ENCODE measurements at regions not wholly inside any gene's neighbourhood (a gene's known extent, or its start where the extent isn't known, plus 50 kb on each side); places are given as distances from the start of the nearest gene placed in this dataset.
A peak's percentile ranks its signal among the peaks of the same experiment; 100 is the strongest.

DNA sequence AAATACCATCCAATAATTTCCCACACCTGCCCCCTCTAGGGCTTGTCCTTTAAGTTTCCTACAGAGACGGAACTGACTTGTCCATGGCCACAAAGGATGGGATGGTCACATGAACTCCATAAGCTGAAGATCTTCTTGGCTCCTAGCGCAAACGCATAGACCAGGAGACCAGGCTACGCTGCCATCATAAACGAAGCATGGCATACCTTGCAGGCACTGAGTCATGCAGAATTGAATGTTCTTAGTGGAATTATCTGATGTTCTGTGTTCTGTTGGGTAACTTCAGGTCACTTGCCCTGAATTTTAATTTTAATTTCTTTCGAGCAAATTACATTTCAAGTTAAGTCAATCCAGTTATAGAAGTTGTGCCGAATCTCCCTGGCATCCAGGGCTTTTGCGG, 96.4 kb upstream of the STARD13 start:
- H3K27ac Mint-ChIP-seq: no peak overlapping the region
- H3K4me1 Mint-ChIP-seq: no peaks in the 10 kb centered on the region
- POLR2A ChIA-PET (ENCODE audit: partially characterized antibody): no interaction called here
- CTCF ChIA-PET (ENCODE audit: partially characterized antibody): no interaction called here
- no peaks in the 10 kb centered on the region for H3K9me3 ChIP-seq (ENCODE audit: control insufficient read depth in 1 of 2, low read length in 2 of 2)
- DNase-seq: no peak
- H3K27me3 ChIP-seq (ENCODE audit: insufficient read depth, low read length): no peaks in the 10 kb centered on the region
- no peak overlapping the region for H3K4me3 Mint-ChIP-seq
- H3K4me1 ChIP-seq (ENCODE audit: insufficient read depth, low read length): no peaks in the 10 kb centered on the region
- intact Hi-C loops (cut with micrococcal nuclease): no loop called here
- no peaks in the 10 kb centered on the region for H3K36me3 ChIP-seq (ENCODE audit: insufficient read depth, low read length)
- no peaks in the 10 kb centered on the region for H3K9me3 Mint-ChIP-seq
- H3K27me3 Mint-ChIP-seq: peaks cover 1 to 3% of the 10 kb centered on the region in 2 donors
- H3K27ac ChIP-seq (ENCODE audit: low read depth, low read length): no peak overlapping the region
- H3K4me3 ChIP-seq (ENCODE audit: low read length in 2 of 2): no peak overlapping the region
- no peaks in the 10 kb centered on the region for H3K36me3 Mint-ChIP-seq

DNA sequence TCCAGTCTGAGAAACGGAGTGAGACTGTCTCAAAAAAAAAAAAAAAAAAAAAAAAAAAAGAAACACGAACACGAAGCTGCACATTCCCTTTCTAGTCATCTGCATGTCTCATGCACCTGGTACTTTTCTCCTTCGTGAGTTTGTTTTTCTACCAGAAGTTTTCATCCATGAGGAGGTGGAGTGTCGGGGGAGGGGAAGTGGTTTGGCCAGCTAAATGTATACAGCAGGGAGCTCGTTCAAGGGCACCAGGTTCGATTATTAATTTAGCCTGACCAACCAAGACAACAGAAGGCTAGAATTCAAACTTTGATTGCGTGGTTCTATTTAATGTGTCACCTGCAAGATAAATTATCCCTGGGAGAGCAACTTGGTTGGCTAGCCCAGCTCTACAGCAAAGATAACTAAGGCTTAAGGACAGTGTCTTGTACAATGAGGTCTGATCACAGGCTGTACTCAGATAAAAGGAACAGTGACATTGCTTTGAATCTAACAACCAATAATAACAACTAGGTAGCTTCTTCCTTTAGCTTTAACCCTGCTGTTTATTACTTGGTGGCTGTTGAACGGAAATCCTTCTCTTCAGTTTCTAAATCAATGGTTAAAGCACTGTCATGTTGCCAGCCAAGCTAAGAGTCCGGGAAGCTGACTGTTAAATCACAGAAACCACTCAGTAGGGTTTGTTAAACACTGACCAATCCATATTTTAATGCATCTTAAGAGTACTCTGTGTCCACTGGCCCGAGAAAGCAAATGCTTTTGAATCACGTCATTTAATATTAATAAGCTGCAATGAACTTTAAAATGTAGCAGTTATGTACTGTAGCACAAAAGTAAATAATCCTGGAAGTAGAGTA, 98.4 kb upstream of the STARD13 start:
- Mint-ChIP-seq H3K36me3 (no peaks in the 10 kb centered on the region), H3K27ac (no peak overlapping the region), H3K4me3 (peak overlapping the region in 1 of 8 donors; percentile 31), H3K27me3 (peaks cover 0 to 1% of the 10 kb centered on the region in 2 donors), H3K4me1 (no peaks in the 10 kb centered on the region), H3K9me3 (no peaks in the 10 kb centered on the region)
- Histone ChIP-seq H3K4me3 (ENCODE audit: low read length in 2 of 2) (no peak overlapping the region), H3K36me3 (ENCODE audit: insufficient read depth, low read length) (no peaks in the 10 kb centered on the region), H3K27ac (ENCODE audit: low read depth, low read length) (no peak overlapping the region), H3K9me3 (ENCODE audit: control insufficient read depth in 1 of 2, low read length in 2 of 2) (no peaks in the 10 kb centered on the region), H3K4me1 (ENCODE audit: insufficient read depth, low read length) (no peaks in the 10 kb centered on the region), H3K27me3 (ENCODE audit: insufficient read depth, low read length) (no peaks in the 10 kb centered on the region)
- intact Hi-C loops (cut with micrococcal nuclease): no loop called here
- POLR2A ChIA-PET (ENCODE audit: partially characterized antibody): no interaction called here
- CTCF ChIA-PET (ENCODE audit: partially characterized antibody): no interaction called here
- DNase-seq: no peak

GRCh38 chr13:33388286-33388998, 102.9 kb upstream of the STARD13 start:
- Histone ChIP-seq H3K4me3 (ENCODE audit: low read length in 2 of 2) (no peak overlapping the region), H3K9me3 (ENCODE audit: control insufficient read depth in 1 of 2, low read length in 2 of 2) (no peaks in the 10 kb centered on the region), H3K36me3 (ENCODE audit: insufficient read depth, low read length) (no peaks in the 10 kb centered on the region), H3K27me3 (ENCODE audit: insufficient read depth, low read length) (no peaks in the 10 kb centered on the region), H3K4me1 (ENCODE audit: insufficient read depth, low read length) (no peaks in the 10 kb centered on the region), H3K27ac (ENCODE audit: low read depth, low read length) (no peak overlapping the region)
- no peak overlapping the region for H3K27ac Mint-ChIP-seq
- H3K4me1 Mint-ChIP-seq: no peaks in the 10 kb centered on the region
- H3K36me3 Mint-ChIP-seq: no peaks in the 10 kb centered on the region
- no peak overlapping the region for H3K4me3 Mint-ChIP-seq
- no peak for DNase-seq
- POLR2A ChIA-PET (ENCODE audit: partially characterized antibody): no interaction called here
- H3K9me3 Mint-ChIP-seq: no peaks in the 10 kb centered on the region
- CTCF ChIA-PET (ENCODE audit: partially characterized antibody): no interaction called here
- intact Hi-C loops (cut with micrococcal nuclease): no loop called here
- peaks cover 0 to 4% of the 10 kb centered on the region in 2 donors for H3K27me3 Mint-ChIP-seq

- no peaks in the 10 kb centered on the region for H3K36me3 Mint-ChIP-seq
- CTCF ChIA-PET (ENCODE audit: partially characterized antibody): no interaction called here
- H3K4me1 Mint-ChIP-seq: no peaks in the 10 kb centered on the region
- peaks cover 3 to 8% of the 10 kb centered on the region in 2 donors for H3K27me3 Mint-ChIP-seq
- H3K4me3 Mint-ChIP-seq: no peak overlapping the region
- H3K9me3 Mint-ChIP-seq: peaks cover 0 to 11% (median 2%) of the 10 kb centered on the region in 8 donors
- no peaks in the 10 kb centered on the region for H3K4me1 ChIP-seq (ENCODE audit: insufficient read depth, low read length)
- no peak for DNase-seq
- H3K27me3 ChIP-seq (ENCODE audit: insufficient read depth, low read length): no peaks in the 10 kb centered on the region
- no peak overlapping the region for H3K27ac Mint-ChIP-seq
- no peaks in the 10 kb centered on the region for H3K9me3 ChIP-seq (ENCODE audit: control insufficient read depth in 1 of 2, low read length in 2 of 2)
- no peak overlapping the region for H3K4me3 ChIP-seq (ENCODE audit: low read length in 2 of 2)
- H3K27ac ChIP-seq (ENCODE audit: low read depth, low read length): no peak overlapping the region
- H3K36me3 ChIP-seq (ENCODE audit: insufficient read depth, low read length): no peaks in the 10 kb centered on the region
- intact Hi-C loops (cut with micrococcal nuclease): no loop called here
- POLR2A ChIA-PET (ENCODE audit: partially characterized antibody): no interaction called here
These were observed 107.3 kb upstream of the STARD13 start for GRCh38 chr13:33392794-33393405.

DNA sequence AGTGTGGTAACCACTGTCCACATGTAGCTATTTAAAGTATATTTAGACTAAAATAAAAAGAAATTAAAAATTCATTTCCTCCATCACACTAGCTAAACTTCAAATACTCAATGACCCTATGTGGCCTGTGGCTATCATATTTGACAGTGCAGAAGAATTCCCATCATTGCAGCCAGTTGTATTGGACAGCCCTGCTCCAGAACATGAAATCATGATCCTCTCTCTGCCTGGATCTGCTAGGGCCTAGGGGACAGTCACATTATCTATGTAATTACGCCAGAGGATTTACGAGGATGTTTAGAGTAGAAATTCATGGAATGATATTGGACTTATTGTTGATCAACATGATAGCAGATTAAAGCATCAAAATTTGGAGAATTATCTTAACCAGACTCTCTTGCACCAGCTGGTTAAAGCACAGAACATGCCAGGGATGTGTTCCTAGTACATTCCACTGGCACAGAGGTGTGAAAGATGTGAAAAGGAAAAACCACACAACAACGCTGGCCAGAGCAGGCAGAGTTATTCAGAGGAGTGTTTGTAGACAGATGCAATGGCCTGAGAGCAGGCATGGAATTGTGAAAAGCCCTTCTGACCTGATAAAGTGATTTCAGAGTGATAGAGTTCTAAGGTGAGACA, 108.9 kb upstream of the STARD13 start:
- no peaks in the 10 kb centered on the region for H3K4me1 ChIP-seq (ENCODE audit: insufficient read depth, low read length)
- DNase-seq: no peak
- H3K9me3 Mint-ChIP-seq: peaks cover 0 to 11% (median 2%) of the 10 kb centered on the region in 8 donors
- H3K4me3 ChIP-seq (ENCODE audit: low read length in 2 of 2): no peak overlapping the region
- ChIA-PET CTCF (ENCODE audit: partially characterized antibody) (no interaction called here), POLR2A (ENCODE audit: partially characterized antibody) (no interaction called here)
- peaks cover 3 to 8% of the 10 kb centered on the region in 2 donors for H3K27me3 Mint-ChIP-seq
- no peaks in the 10 kb centered on the region for H3K4me1 Mint-ChIP-seq
- no peaks in the 10 kb centered on the region for H3K27me3 ChIP-seq (ENCODE audit: insufficient read depth, low read length)
- intact Hi-C loops (cut with micrococcal nuclease): no loop called here
- no peak overlapping the region for H3K27ac ChIP-seq (ENCODE audit: low read depth, low read length)
- no peak overlapping the region for H3K4me3 Mint-ChIP-seq
- H3K27ac Mint-ChIP-seq: no peak overlapping the region
- H3K9me3 ChIP-seq (ENCODE audit: control insufficient read depth in 1 of 2, low read length in 2 of 2): no peaks in the 10 kb centered on the region
- no peaks in the 10 kb centered on the region for H3K36me3 ChIP-seq (ENCODE audit: insufficient read depth, low read length)
- no peaks in the 10 kb centered on the region for H3K36me3 Mint-ChIP-seq

DNA sequence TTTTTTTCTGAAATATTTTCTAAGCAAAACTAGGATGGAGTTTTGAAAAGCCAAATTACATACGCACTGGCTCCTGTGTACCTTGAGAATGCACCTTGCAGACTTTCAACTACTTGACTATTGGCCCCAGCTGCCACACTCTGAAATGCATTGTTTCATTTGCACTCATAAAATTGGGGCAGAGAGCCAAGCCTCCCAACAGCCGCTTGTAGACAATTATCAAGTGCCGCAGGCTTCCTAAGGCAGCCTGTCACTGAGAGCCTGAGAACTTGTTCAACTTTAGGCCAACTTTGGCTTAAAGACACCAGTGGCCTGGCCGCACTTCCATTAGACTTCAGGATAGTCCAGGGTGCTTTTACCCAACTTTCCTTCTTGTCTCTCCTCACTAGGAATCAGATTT, 115.7 kb upstream of the STARD13 start:
- intact Hi-C loops (cut with micrococcal nuclease): no loop called here
- no peaks in the 10 kb centered on the region for H3K27me3 ChIP-seq (ENCODE audit: insufficient read depth, low read length)
- H3K4me3 ChIP-seq (ENCODE audit: low read length in 2 of 2): no peak overlapping the region
- peaks cover 0 to 9% (median 3%) of the 10 kb centered on the region in 8 donors for H3K9me3 Mint-ChIP-seq
- no peak overlapping the region for H3K4me3 Mint-ChIP-seq
- H3K27ac ChIP-seq (ENCODE audit: low read depth, low read length): no peak overlapping the region
- no peaks in the 10 kb centered on the region for H3K4me1 Mint-ChIP-seq
- H3K36me3 Mint-ChIP-seq: no peaks in the 10 kb centered on the region
- no peaks in the 10 kb centered on the region for H3K9me3 ChIP-seq (ENCODE audit: control insufficient read depth in 1 of 2, low read length in 2 of 2)
- POLR2A ChIA-PET (ENCODE audit: partially characterized antibody): no interaction called here
- DNase-seq: no peak
- no peaks in the 10 kb centered on the region for H3K36me3 ChIP-seq (ENCODE audit: insufficient read depth, low read length)
- no peak overlapping the region for H3K27ac Mint-ChIP-seq
- CTCF ChIA-PET (ENCODE audit: partially characterized antibody): no interaction called here
- no peaks in the 10 kb centered on the region for H3K4me1 ChIP-seq (ENCODE audit: insufficient read depth, low read length)
- peaks cover 0 to 5% of the 10 kb centered on the region in 2 donors for H3K27me3 Mint-ChIP-seq

GRCh38 chr13:33402975-33403374, 117.4 kb upstream of the STARD13 start:
- Histone ChIP-seq H3K4me3 (ENCODE audit: low read length in 2 of 2) (no peak overlapping the region), H3K36me3 (ENCODE audit: insufficient read depth, low read length) (no peaks in the 10 kb centered on the region), H3K27ac (ENCODE audit: low read depth, low read length) (no peak overlapping the region), H3K27me3 (ENCODE audit: insufficient read depth, low read length) (no peaks in the 10 kb centered on the region), H3K4me1 (ENCODE audit: insufficient read depth, low read length) (no peaks in the 10 kb centered on the region), H3K9me3 (ENCODE audit: control insufficient read depth in 1 of 2, low read length in 2 of 2) (no peaks in the 10 kb centered on the region)
- H3K9me3 Mint-ChIP-seq: peaks cover 0 to 2% (median 0%) of the 10 kb centered on the region in 8 donors
- H3K36me3 Mint-ChIP-seq: no peaks in the 10 kb centered on the region
- POLR2A ChIA-PET (ENCODE audit: partially characterized antibody): no interaction called here
- no peak overlapping the region for H3K4me3 Mint-ChIP-seq
- intact Hi-C loops (cut with micrococcal nuclease): no loop called here
- H3K27me3 Mint-ChIP-seq: no peaks in the 10 kb centered on the region
- CTCF ChIA-PET (ENCODE audit: partially characterized antibody): no interaction called here
- DNase-seq: no peak
- H3K27ac Mint-ChIP-seq: no peak overlapping the region
- no peaks in the 10 kb centered on the region for H3K4me1 Mint-ChIP-seq

Measured in CD4-positive, alpha-beta memory T cell (primary cell).